SK-N-SH treated with all-trans-retinoic acid at 6 μM for 48 hours (cell line): ENCODE measurements at regions not wholly inside any gene's neighbourhood (a gene's known extent, or its start where the extent isn't known, plus 50 kb on each side); places are given as distances from the start of the nearest gene placed in this dataset.

ENCODE experiments used
- ARNTL ChIP-seq: fragments of 450-650 bp; formaldehyde crosslinking; IDR thresholded peaks from 2 replicates; pipeline ENCODE4 v1.5.0; 2020; ENCODE audit warnings: low read depth, mild to moderate bottlenecking, moderate library complexity, borderline replicate concordance
- OSR1 ChIP-seq: fragments of 250-450 bp; sonication (Bioruptor Pico); IDR thresholded peaks from 2 replicates; pipeline ENCODE4 v1.8.0; 2022; ENCODE audit warnings: moderate library complexity, mild to moderate bottlenecking, inconsistent platforms
- POU6F1 ChIP-seq: fragments of 250-450 bp; sonication (Bioruptor Pico); IDR thresholded peaks from 2 replicates; pipeline ENCODE4 v1.8.0; 2021; ENCODE audit warnings: low read depth, mild to moderate bottlenecking, moderate library complexity, borderline replicate concordance
- TCF4 ChIP-seq: fragments of 250-450 bp; sonication (Bioruptor Pico); IDR thresholded peaks from 2 replicates; pipeline ENCODE4 v1.8.0; 2021; ENCODE audit warnings: mild to moderate bottlenecking, moderate library complexity, borderline replicate concordance
- TOX ChIP-seq: fragments of 250-450 bp; sonication (Bioruptor Pico); IDR thresholded peaks from 2 replicates; pipeline ENCODE4 v1.8.0; 2021; ENCODE audit warnings: mild to moderate bottlenecking, moderate library complexity, borderline replicate concordance
- ZC3H10 ChIP-seq: fragments of 250-450 bp; sonication (Bioruptor Pico); IDR thresholded peaks from 2 replicates; pipeline ENCODE4 v1.5.1; 2021; ENCODE audit warnings: mild to moderate bottlenecking, moderate library complexity
- ZFP30 ChIP-seq: fragments of 450-650 bp; formaldehyde crosslinking; IDR thresholded peaks from 2 replicates; pipeline ENCODE4 v1.5.0; 2022; ENCODE audit warnings: mild to moderate bottlenecking, moderate library complexity
- TF ChIP-seq, protein P1 (sequence below): fragments of 250-450 bp; sonication (Bioruptor Pico); IDR thresholded peaks from 2 replicates; pipeline ENCODE4 v1.5.1; 2021; ENCODE audit warnings: mild to moderate bottlenecking, moderate library complexity
- TF ChIP-seq, protein P2 (sequence below): fragments of 250-450 bp; sonication (Bioruptor Pico); IDR thresholded peaks from 2 replicates; pipeline ENCODE4 v1.5.1; 2020; ENCODE audit warnings: low read depth, mild to moderate bottlenecking, moderate library complexity
- TF ChIP-seq, protein P3 (sequence below): fragments of 250-450 bp; sonication (Bioruptor Pico); IDR thresholded peaks from 2 replicates; pipeline ENCODE4 v1.8.0; 2020; ENCODE audit warnings: mild to moderate bottlenecking, moderate library complexity, borderline replicate concordance
- TF ChIP-seq, protein P4 (sequence below): fragments of 250-450 bp; sonication (Bioruptor Pico); IDR thresholded peaks from 2 replicates; pipeline ENCODE4 v1.5.0; 2020; ENCODE audit warnings: mild to moderate bottlenecking, moderate library complexity

GRCh38 chr6:40249935-40250334 lies 315.7 kb upstream of the MOCS1 start:
- TF ChIP-seq ZFP30 (CRISPR knock-in tag) (no peak), TOX (CRISPR knock-in tag) (no peak), ARNTL (CRISPR knock-in tag) (no peak), POU6F1 (CRISPR knock-in tag) (no peak), OSR1 (CRISPR knock-in tag) (no peak), ZC3H10 (CRISPR knock-in tag) (no peak), TCF4 (CRISPR knock-in tag) (no peak)
- TF ChIP-seq, protein P1, sequence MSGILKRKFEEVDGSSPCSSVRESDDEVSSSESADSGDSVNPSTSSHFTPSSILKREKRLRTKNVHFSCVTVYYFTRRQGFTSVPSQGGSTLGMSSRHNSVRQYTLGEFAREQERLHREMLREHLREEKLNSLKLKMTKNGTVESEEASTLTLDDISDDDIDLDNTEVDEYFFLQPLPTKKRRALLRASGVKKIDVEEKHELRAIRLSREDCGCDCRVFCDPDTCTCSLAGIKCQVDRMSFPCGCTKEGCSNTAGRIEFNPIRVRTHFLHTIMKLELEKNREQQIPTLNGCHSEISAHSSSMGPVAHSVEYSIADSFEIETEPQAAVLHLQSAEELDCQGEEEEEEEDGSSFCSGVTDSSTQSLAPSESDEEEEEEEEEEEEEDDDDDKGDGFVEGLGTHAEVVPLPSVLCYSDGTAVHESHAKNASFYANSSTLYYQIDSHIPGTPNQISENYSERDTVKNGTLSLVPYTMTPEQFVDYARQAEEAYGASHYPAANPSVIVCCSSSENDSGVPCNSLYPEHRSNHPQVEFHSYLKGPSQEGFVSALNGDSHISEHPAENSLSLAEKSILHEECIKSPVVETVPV (CRISPR knock-in tag), result no peak
- TF ChIP-seq, protein P2, sequence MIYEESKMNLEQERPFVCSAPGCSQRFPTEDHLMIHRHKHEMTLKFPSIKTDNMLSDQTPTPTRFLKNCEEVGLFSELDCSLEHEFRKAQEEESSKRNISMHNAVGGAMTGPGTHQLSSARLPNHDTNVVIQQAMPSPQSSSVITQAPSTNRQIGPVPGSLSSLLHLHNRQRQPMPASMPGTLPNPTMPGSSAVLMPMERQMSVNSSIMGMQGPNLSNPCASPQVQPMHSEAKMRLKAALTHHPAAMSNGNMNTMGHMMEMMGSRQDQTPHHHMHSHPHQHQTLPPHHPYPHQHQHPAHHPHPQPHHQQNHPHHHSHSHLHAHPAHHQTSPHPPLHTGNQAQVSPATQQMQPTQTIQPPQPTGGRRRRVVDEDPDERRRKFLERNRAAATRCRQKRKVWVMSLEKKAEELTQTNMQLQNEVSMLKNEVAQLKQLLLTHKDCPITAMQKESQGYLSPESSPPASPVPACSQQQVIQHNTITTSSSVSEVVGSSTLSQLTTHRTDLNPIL (CRISPR knock-in tag), result no peak
- TF ChIP-seq, protein P3, sequence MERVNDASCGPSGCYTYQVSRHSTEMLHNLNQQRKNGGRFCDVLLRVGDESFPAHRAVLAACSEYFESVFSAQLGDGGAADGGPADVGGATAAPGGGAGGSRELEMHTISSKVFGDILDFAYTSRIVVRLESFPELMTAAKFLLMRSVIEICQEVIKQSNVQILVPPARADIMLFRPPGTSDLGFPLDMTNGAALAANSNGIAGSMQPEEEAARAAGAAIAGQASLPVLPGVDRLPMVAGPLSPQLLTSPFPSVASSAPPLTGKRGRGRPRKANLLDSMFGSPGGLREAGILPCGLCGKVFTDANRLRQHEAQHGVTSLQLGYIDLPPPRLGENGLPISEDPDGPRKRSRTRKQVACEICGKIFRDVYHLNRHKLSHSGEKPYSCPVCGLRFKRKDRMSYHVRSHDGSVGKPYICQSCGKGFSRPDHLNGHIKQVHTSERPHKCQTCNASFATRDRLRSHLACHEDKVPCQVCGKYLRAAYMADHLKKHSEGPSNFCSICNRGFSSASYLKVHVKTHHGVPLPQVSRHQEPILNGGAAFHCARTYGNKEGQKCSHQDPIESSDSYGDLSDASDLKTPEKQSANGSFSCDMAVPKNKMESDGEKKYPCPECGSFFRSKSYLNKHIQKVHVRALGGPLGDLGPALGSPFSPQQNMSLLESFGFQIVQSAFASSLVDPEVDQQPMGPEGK (CRISPR knock-in tag), result no peak
- TF ChIP-seq, protein P4, sequence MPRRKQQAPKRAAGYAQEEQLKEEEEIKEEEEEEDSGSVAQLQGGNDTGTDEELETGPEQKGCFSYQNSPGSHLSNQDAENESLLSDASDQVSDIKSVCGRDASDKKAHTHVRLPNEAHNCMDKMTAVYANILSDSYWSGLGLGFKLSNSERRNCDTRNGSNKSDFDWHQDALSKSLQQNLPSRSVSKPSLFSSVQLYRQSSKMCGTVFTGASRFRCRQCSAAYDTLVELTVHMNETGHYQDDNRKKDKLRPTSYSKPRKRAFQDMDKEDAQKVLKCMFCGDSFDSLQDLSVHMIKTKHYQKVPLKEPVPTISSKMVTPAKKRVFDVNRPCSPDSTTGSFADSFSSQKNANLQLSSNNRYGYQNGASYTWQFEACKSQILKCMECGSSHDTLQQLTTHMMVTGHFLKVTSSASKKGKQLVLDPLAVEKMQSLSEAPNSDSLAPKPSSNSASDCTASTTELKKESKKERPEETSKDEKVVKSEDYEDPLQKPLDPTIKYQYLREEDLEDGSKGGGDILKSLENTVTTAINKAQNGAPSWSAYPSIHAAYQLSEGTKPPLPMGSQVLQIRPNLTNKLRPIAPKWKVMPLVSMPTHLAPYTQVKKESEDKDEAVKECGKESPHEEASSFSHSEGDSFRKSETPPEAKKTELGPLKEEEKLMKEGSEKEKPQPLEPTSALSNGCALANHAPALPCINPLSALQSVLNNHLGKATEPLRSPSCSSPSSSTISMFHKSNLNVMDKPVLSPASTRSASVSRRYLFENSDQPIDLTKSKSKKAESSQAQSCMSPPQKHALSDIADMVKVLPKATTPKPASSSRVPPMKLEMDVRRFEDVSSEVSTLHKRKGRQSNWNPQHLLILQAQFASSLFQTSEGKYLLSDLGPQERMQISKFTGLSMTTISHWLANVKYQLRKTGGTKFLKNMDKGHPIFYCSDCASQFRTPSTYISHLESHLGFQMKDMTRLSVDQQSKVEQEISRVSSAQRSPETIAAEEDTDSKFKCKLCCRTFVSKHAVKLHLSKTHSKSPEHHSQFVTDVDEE (CRISPR knock-in tag), result no peak
